H1 (cell line): ENCODE measurements at regions not wholly inside any gene's neighbourhood (a gene's known extent, or its start where the extent isn't known, plus 50 kb on each side); places are given as distances from the start of the nearest gene placed in this dataset.
A peak's percentile ranks its signal among the peaks of the same experiment; 100 is the strongest.

Source experiments
- CTCF ChIA-PET: fragments of 300-600 bp; sonication (Branson Sonifier 250); formaldehyde crosslinking; loops from one replicate; lab custom pipeline; 2021; ENCODE audit not compliant: partially characterized antibody; lab: Charles Lee
- POLR2A ChIA-PET: fragments of 300-600 bp; sonication (Branson Sonifier 250); formaldehyde crosslinking; loops from one replicate; lab custom pipeline; 2021; ENCODE audit warnings: inconsistent platforms; ENCODE audit not compliant: partially characterized antibody; lab: Charles Lee
- DNase-seq, 2 experiments: peaks; one replicate each; pipeline versions ENCODE4 v3.0.0 to v3.0.0-alpha.2; 2010 to 2022; ENCODE audit warnings: low spot score in 2 of 2, low read depth in 1 of 2, mixed read lengths in 1 of 2
- FAIRE-seq: peaks from 2 replicates; lab custom pipeline; 2011; peaks lifted over from hg19 to GRCh38; lab: Jason Lieb, UNC
- H2AFZ ChIP-seq: 2 replicates; pipeline ENCODE4 v1.8.1; 2012; ENCODE audit warnings: low read length, inconsistent platforms
- H2AK5ac ChIP-seq: 2 replicates; pipeline ENCODE4 v1.6.1; 2013; ENCODE audit warnings: low read depth, low read length
- H2BK120ac ChIP-seq: replicated peaks from 2 replicates; pipeline ENCODE3; 2013; ENCODE audit warnings: low read depth, low read length, inconsistent platforms
- H2BK12ac ChIP-seq: 2 replicates; pipeline ENCODE4 v1.6.1; 2013; ENCODE audit warnings: low read depth, low read length
- H2BK15ac ChIP-seq: 2 replicates; pipeline ENCODE4 v1.6.1; 2013; ENCODE audit warnings: low read length
- H2BK20ac ChIP-seq: 2 replicates; pipeline ENCODE4 v1.6.1; 2013; ENCODE audit warnings: low read length
- H2BK5ac ChIP-seq: 2 replicates; pipeline ENCODE4 v1.6.1; 2013; ENCODE audit warnings: low read depth, low read length
- H3K14ac ChIP-seq: 2 replicates; pipeline ENCODE4 v1.6.1; 2013; ENCODE audit warnings: inconsistent platforms; ENCODE audit not compliant: insufficient read length
- H3K18ac ChIP-seq: 2 replicates; pipeline ENCODE4 v1.6.1; 2013; ENCODE audit warnings: low read length; ENCODE audit errors: extremely low read depth
- H3K23ac ChIP-seq: 2 replicates; pipeline ENCODE4 v1.6.1; 2013; ENCODE audit warnings: inconsistent platforms; ENCODE audit not compliant: insufficient read length
- H3K23me2 ChIP-seq: 2 replicates; pipeline ENCODE4 v1.6.1; 2013; ENCODE audit warnings: low read depth, low read length
- H3K27ac ChIP-seq: 2 replicates; pipeline ENCODE4 v1.6.1; 2011; ENCODE audit warnings: low read depth, low read length, inconsistent platforms
- H3K27me3 ChIP-seq, 4 experiments: replicated peaks in 1 of 4; 1 replicate in 1 of 4; 2 replicates in 3 of 4; pipeline versions ENCODE4 v1.6.1 to v1.8.1; 2011 to 2013; ENCODE audit warnings: low read length in 3 of 4, mild to moderate bottlenecking in 3 of 4, inconsistent platforms in 2 of 4, mixed read lengths in 2 of 4, moderate library complexity in 1 of 4; ENCODE audit not compliant: control insufficient read depth in 3 of 4, insufficient read depth in 3 of 4; ENCODE audit errors: extremely low read depth in 1 of 4
- H3K36me3 ChIP-seq, 4 experiments: 2 replicates each; pipeline versions ENCODE4 v1.6.1 to v1.8.1; 2011 to 2013; ENCODE audit warnings: mild to moderate bottlenecking in 4 of 4, low read length in 3 of 4, moderate library complexity in 2 of 4, control low read depth in 1 of 4, inconsistent platforms in 1 of 4; ENCODE audit not compliant: insufficient read depth in 4 of 4, control insufficient read depth in 2 of 4
- H3K4ac ChIP-seq: replicated peaks from 2 replicates; pipeline ENCODE3; 2013; ENCODE audit warnings: low read length, low read depth, mixed read lengths, inconsistent platforms; ENCODE audit not compliant: insufficient read length
- H3K4me1 ChIP-seq, 4 experiments: replicated peaks in 1 of 4; 1 replicate in 1 of 4; 2 replicates in 3 of 4; pipeline versions ENCODE4 v1.6.1 to v1.8.1; 2011 to 2013; ENCODE audit warnings: low read length in 3 of 4, inconsistent platforms in 2 of 4, mixed read lengths in 1 of 4; ENCODE audit not compliant: insufficient read depth in 4 of 4, control insufficient read depth in 3 of 4
- H3K4me2 ChIP-seq, 2 experiments: 2 replicates each; pipeline versions ENCODE4 v1.6.1 to v1.8.1; 2011 to 2013; ENCODE audit warnings: low read depth in 2 of 2, low read length in 2 of 2, control low read depth in 1 of 2, inconsistent platforms in 1 of 2, mild to moderate bottlenecking in 1 of 2; ENCODE audit not compliant: insufficient read depth in 1 of 2
- H3K4me3 ChIP-seq, 4 experiments: fragments of 200-600, 300-600 bp in 1 of 4; sonication (generic), shearing (Covaris generic), sonication (Bioruptor Twin) in 1 of 4; 2 replicates each; pipeline versions ENCODE4 v1.5.1 to v1.8.1; 2011 to 2016; ENCODE audit warnings: low read length in 4 of 4, low read depth in 3 of 4, control low read depth in 2 of 4, inconsistent platforms in 2 of 4, mild to moderate bottlenecking in 2 of 4, mixed read lengths in 1 of 4, moderate library complexity in 1 of 4; ENCODE audit not compliant: insufficient read depth in 2 of 4; ENCODE audit errors: extremely low read depth in 1 of 4
- H3K56ac ChIP-seq: replicated peaks from 2 replicates; pipeline ENCODE3; 2013; ENCODE audit warnings: low read depth, mild to moderate bottlenecking, mixed read lengths, low read length, inconsistent platforms; ENCODE audit not compliant: insufficient read length
- H3K79me1 ChIP-seq: 2 replicates; pipeline ENCODE4 v1.6.1; 2013; ENCODE audit warnings: low read depth, low read length, control low read depth
- H3K79me2 ChIP-seq, 2 experiments: 2 replicates each; pipeline versions ENCODE4 v1.6.1 to v1.8.1; 2012 to 2013; ENCODE audit warnings: low read length in 2 of 2, mild to moderate bottlenecking in 2 of 2, inconsistent platforms in 1 of 2; ENCODE audit not compliant: insufficient read depth in 2 of 2, control insufficient read depth in 1 of 2
- H3K9ac ChIP-seq, 4 experiments: replicated peaks in 1 of 4; 1 replicate in 1 of 4; 2 replicates in 3 of 4; pipeline versions ENCODE4 v1.6.1 to v1.8.1; 2011 to 2013; ENCODE audit warnings: low read depth in 3 of 4, low read length in 3 of 4, control low read depth in 2 of 4, mild to moderate bottlenecking in 2 of 4, moderate library complexity in 2 of 4, inconsistent platforms in 1 of 4; ENCODE audit errors: extremely low read depth in 1 of 4
- H3K9me3 ChIP-seq, 2 experiments: 2 replicates each; pipeline versions ENCODE4 v1.6.1 to v1.8.1; 2012 to 2013; ENCODE audit warnings: mild to moderate bottlenecking in 2 of 2, moderate library complexity in 2 of 2, control low read depth in 1 of 2, inconsistent platforms in 1 of 2, low read depth in 1 of 2, low read length in 1 of 2, mixed read lengths in 1 of 2; ENCODE audit not compliant: insufficient read depth in 2 of 2
- H4K20me1 ChIP-seq, 2 experiments: replicated peaks in 1 of 2; 2 replicates each; pipeline versions ENCODE3 to v1.8.1; 2011 to 2013; ENCODE audit warnings: inconsistent platforms in 2 of 2, low read length in 2 of 2, mild to moderate bottlenecking in 1 of 2; ENCODE audit not compliant: insufficient read depth in 2 of 2, control insufficient read depth in 1 of 2
- H4K5ac ChIP-seq: 2 replicates; pipeline ENCODE4 v1.6.1; 2013; ENCODE audit warnings: low read length, low read depth, mixed read lengths, inconsistent platforms; ENCODE audit not compliant: insufficient read length
- H4K8ac ChIP-seq: 2 replicates; pipeline ENCODE4 v1.8.0; 2013; ENCODE audit warnings: mild to moderate bottlenecking, moderate library complexity, low read length, inconsistent platforms; ENCODE audit not compliant: insufficient read depth; ENCODE audit errors: extremely low read depth
- H4K91ac ChIP-seq: replicated peaks from 2 replicates; pipeline ENCODE3; 2013; ENCODE audit warnings: low read length, mixed read lengths, inconsistent platforms; ENCODE audit not compliant: insufficient read length
- CHD1 ChIP-seq: IDR thresholded peaks from 2 replicates; pipeline ENCODE4 v1.6.1; 2012; ENCODE audit warnings: low read depth, low read length, improper control_type of control experiment
- POLR2A ChIP-seq, 2 experiments: IDR thresholded peaks; 1 replicate in 1 of 2; 2 replicates in 1 of 2; pipeline ENCODE4 v1.6.1; 2011; ENCODE audit warnings: low read depth in 2 of 2, low read length in 2 of 2, mild to moderate bottlenecking in 2 of 2; ENCODE audit errors: control extremely low read depth in 1 of 2
- SAP30 ChIP-seq: fragments of 300-600 bp; sonication (generic); IDR thresholded peaks from 2 replicates; pipeline ENCODE4 v1.7.1; 2012; ENCODE audit warnings: low read length, moderate library complexity, mild to moderate bottlenecking, inconsistent platforms; ENCODE audit not compliant: insufficient read depth, insufficient replicate concordance
- SIRT6 ChIP-seq: IDR thresholded peaks from one replicate; pipeline ENCODE4 v1.7.1; 2012; ENCODE audit warnings: low read length, inconsistent platforms
- SP2 ChIP-seq: IDR thresholded peaks from 2 replicates; pipeline ENCODE4 v1.6.1; 2012; ENCODE audit warnings: mild to moderate bottlenecking, low read length, inconsistent platforms
- TAF1 ChIP-seq: IDR thresholded peaks from 2 replicates; pipeline ENCODE4 v1.6.1; 2011; ENCODE audit warnings: mild to moderate bottlenecking, low read depth, low read length
- WGBS, 2 experiments: shearing (Covaris generic) in 1 of 2; methylation state at CpG; one replicate each; pipeline versions ENCODE4 v1.1.6 to v1.1.7; 2013 to 2015; ENCODE audit warnings: low lambda C conversion rate in 2 of 2, mixed read lengths in 2 of 2, inconsistent platforms in 1 of 2, low coverage in 1 of 2, missing lambda C conversion rate in 1 of 2; ENCODE audit not compliant: insufficient replicate concordance in 2 of 2, insufficient coverage in 1 of 2, insufficient read length in 1 of 2; ENCODE audit errors: extremely low coverage in 1 of 2, missing lambda C conversion rate in 1 of 2; 5-methylcytosine and 5-hydroxymethylcytosine counted together

DNA sequence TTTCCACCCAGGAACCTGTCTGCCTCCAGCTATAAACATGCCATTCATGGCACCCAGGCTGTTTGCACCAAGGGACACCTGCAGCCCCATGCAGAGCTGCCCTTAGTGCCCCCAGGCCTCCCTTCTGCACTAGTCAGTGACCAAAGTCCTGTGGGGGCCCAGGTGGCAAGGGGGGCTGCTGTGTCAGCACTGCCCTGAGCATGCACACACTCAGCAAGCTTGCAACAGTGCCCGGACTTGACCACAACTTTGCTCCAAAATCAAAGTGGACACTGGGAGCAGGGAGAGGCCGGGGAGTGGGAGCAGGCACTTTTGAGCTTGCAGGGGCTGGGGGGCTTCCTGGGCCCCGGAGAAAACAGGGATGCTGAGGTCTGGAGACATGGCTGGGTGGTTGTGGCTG is 192.9 kb upstream of the MBL2 start:
- FAIRE-seq = no peak
- no peaks in the 10 kb centered on the region; a peak in 1 of 8 replicates for H3K36me3 ChIP-seq
- H2BK20ac ChIP-seq = peak overlapping the region; percentile 53; the same call in 1 of the 2 replicates
- peak overlapping the region; percentile 17 to 21; a peak in 2 of 4 replicates for H3K4me2 ChIP-seq
- no peak overlapping the region for H2AFZ ChIP-seq
- no peaks in the 10 kb centered on the region for H3K79me2 ChIP-seq
- peak overlapping the region; percentile 37 for H3K14ac ChIP-seq
- H2BK5ac ChIP-seq = peak overlapping the region; percentile 97
- H3K9ac ChIP-seq = peak overlapping the region in 2 of 4 experiments; percentile 22 to 29; a peak in 2 of 7 replicates
- H3K23me2 ChIP-seq = no peaks in the 10 kb centered on the region
- ChIA-PET POLR2A (interaction anchor here (0.5 to 1.2 kb wide), 6 partner anchors 14 to 1614 kb away, joined by 3 to 5 read pairs (median 3); no protein-coding TSS in a partner anchor), CTCF (interaction anchor here (0.8 to 2.9 kb wide), 5 partner anchors 15 to 348 kb away, joined by 3 to 25 read pairs (median 5); no protein-coding TSS in a partner anchor)
- 71% methylated on average over 3 of the region's 3 CpGs; no CpG with 5 or more reads in 1 of the 2 experiments for WGBS, 2 experiments
- H3K23ac ChIP-seq = peak overlapping the region; percentile 3
- peak overlapping the region; percentile 96 for H2AK5ac ChIP-seq
- H4K8ac ChIP-seq = no peak overlapping the region; the same call in 1 of the 2 replicates
- H3K9me3 ChIP-seq = no peaks in the 10 kb centered on the region
- peak overlapping the region; percentile 99 for H2BK120ac ChIP-seq
- TF ChIP-seq POLR2A (IDR thresholded peaks at IDR 0.05; ENCODE audit: control extremely low read depth in 1 of 2, low read depth in 2 of 2, low read length in 2 of 2) = no peak
- no peak for TF ChIP-seq SAP30
- TF ChIP-seq SIRT6 = no peak
- no peak for TF ChIP-seq SP2
- TF ChIP-seq CHD1 = no peak
- TF ChIP-seq TAF1 = peak; percentile 10; the same call in 1 of the 2 replicates
- peak overlapping the region; percentile 91 for H3K27ac ChIP-seq
- no peaks in the 10 kb centered on the region for H3K79me1 ChIP-seq
- H3K27me3 ChIP-seq = no peaks in the 10 kb centered on the region
- H4K20me1 ChIP-seq = no peaks in the 10 kb centered on the region
- DNase-seq = no peak
- H3K4me3 ChIP-seq = no peak overlapping the region
- H3K4me1 ChIP-seq = peaks cover 2 to 38% (median 9%) of the 10 kb centered on the region in 4 experiments; a peak in 5 of 7 replicates
- peak overlapping the region; percentile 99 for H4K91ac ChIP-seq
- H3K18ac ChIP-seq = peak overlapping the region; percentile 94
- peak overlapping the region; percentile 75 for H3K56ac ChIP-seq
- H3K4ac ChIP-seq = peak overlapping the region; percentile 99
- no peak overlapping the region for H2BK15ac ChIP-seq
- H4K5ac ChIP-seq = peak overlapping the region; percentile 92
- peak overlapping the region; percentile 99 for H2BK12ac ChIP-seq
